DMS53 treated with DMSO at 0.1 percent for 48 hours (cell line): ENCODE measurements at regions not wholly inside any gene's neighbourhood (a gene's known extent, or its start where the extent isn't known, plus 50 kb on each side); places are given as distances from the start of the nearest gene placed in this dataset.

Experiments
- DNase-seq: peaks from one replicate; lab custom pipeline; 2025; ENCODE audit not compliant: unreplicated experiment; lab: John Stamatoyannopoulos, UW

- no peak for DNase-seq
Measured at GRCh38 chr13:60629158-60629557, 232.1 kb downstream of the TDRD3 start.

DNA sequence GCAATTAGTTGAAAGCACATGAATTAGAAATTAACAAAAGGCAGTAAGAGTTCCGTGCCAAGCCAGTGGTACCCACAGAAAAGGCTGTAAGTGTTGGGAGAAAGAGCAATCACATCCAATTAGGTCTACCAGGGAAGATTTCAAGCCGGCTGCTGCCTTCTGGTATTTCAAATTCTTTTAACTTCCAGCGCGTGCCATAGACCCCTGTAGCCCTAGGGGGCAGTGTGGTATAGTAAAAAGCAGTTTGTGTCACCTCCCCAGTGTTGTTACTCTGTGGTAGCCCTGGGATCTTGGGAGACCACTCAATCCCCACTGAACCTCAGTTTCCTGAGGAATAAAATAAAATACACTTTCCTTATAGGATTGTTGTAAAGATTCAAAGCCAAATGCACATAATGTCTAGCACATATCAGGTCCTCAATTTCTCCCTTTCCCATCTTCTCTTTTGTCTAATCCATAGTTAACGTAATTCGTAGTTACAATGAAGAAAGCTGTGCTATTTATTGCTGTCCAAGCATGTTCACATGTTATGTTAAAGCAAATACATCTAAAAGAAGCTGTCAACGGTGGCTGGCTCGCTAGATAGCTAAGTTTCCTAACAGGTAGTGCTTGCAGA lies 230.2 kb downstream of the TDRD3 start:
- DNase-seq, result no peak
